Right cardiac atrium (tissue), 5 donors: ENCODE measurements at regions not wholly inside any gene's neighbourhood (a gene's known extent, or its start where the extent isn't known, plus 50 kb on each side); places are given as distances from the start of the nearest gene placed in this dataset.

Source experiments
- ATAC-seq, 2 donors: fragments of 200-7000 bp; cut with Tn5 transposase; one replicate each; pipeline versions ENCODE4 v1.8.0 to v1.9.1; 2020; ENCODE audit warnings: moderate library complexity in 2 of 2, mild to moderate bottlenecking in 1 of 2
- DNase-seq, 3 donors: peaks; one replicate each; pipeline ENCODE4 v3.0.0-alpha.2; 2020
- H3K27ac ChIP-seq: one replicate; pipeline ENCODE4 v1.5.1; 2013; ENCODE audit warnings: mild to moderate bottlenecking, low read length, control low read depth, moderate library complexity
- H3K27me3 ChIP-seq: one replicate; pipeline ENCODE4 v1.6.1; 2013; ENCODE audit not compliant: control insufficient read depth, insufficient read depth
- H3K4me1 ChIP-seq: one replicate; pipeline ENCODE4 v1.6.1; 2013; ENCODE audit warnings: low read length; ENCODE audit not compliant: control insufficient read depth, insufficient read depth
- H3K4me3 ChIP-seq: one replicate; pipeline ENCODE4 v1.5.1; 2013; ENCODE audit warnings: low read length, control low read depth
- H3K9me3 ChIP-seq: one replicate; pipeline ENCODE4 v1.6.1; 2013; ENCODE audit warnings: low read length; ENCODE audit not compliant: control insufficient read depth
- WGBS: extraction: QIAGEN DNeasy Blood & Tissue Kit; methylation state at CpG from one replicate; pipeline ENCODE4 v1.1.7; 2013; 5-methylcytosine and 5-hydroxymethylcytosine counted together
- intact Hi-C, 4 donors: fragments of 100-400 bp; cut with DNase I; formaldehyde crosslinking; loops; one replicate each; pipeline versions ENCODE4 v1.11.0 to v1.14.0; 2022 to 2023
- donor health status: healthy with polysubstance abuse.
- donor health status: DM: no; HTN: yes; CAD: no.
- donor health status: DM: no; HTN: no; CAD: no.
- donor health status: DM: no; HTN: yes; CAD: no; lungs with severe emphysema.
- donor health status: DM: yes; HTN: yes; CAD: no.

DNA sequence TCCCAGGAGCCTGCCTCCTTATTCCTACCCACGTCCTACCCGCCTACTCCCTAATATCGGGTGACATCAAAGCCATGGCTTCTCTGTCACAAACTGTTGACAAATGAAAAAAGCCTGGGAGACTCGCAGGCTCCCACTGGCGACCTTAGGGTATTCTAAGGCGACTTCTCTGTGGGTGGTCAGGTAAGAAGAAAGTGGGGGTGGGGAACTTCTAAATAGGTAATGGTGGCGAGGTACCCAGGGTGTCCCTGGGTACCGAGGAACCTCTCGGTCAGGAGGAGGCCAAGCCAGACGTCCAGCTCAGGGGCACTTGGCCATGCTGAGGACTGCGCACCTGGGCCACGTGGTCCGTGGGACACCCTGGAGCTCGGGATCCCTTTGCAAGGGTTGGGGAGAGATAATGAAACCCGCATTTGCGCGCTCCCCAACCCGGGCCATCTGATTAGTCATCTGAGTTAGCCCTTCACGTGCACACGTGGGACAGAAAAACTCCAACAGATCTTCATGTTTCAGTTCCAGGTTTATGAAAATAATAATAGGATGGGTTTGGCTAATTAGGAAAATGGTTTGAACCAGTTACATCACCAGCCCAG lies 78.2 kb downstream of the NR2F2 start:
- no peak for DNase-seq
- H3K27ac ChIP-seq: no peak overlapping the region
- intact Hi-C loops: no loop called here
- H3K4me1 ChIP-seq: peaks cover 3% of the 10 kb centered on the region
- 33% methylated on average over 20 of the region's 20 CpGs for WGBS
- H3K4me3 ChIP-seq: peak overlapping the region; percentile 70
- no peaks in the 10 kb centered on the region for H3K9me3 ChIP-seq
- H3K27me3 ChIP-seq: no peaks in the 10 kb centered on the region
- ATAC-seq: no peak

DNA sequence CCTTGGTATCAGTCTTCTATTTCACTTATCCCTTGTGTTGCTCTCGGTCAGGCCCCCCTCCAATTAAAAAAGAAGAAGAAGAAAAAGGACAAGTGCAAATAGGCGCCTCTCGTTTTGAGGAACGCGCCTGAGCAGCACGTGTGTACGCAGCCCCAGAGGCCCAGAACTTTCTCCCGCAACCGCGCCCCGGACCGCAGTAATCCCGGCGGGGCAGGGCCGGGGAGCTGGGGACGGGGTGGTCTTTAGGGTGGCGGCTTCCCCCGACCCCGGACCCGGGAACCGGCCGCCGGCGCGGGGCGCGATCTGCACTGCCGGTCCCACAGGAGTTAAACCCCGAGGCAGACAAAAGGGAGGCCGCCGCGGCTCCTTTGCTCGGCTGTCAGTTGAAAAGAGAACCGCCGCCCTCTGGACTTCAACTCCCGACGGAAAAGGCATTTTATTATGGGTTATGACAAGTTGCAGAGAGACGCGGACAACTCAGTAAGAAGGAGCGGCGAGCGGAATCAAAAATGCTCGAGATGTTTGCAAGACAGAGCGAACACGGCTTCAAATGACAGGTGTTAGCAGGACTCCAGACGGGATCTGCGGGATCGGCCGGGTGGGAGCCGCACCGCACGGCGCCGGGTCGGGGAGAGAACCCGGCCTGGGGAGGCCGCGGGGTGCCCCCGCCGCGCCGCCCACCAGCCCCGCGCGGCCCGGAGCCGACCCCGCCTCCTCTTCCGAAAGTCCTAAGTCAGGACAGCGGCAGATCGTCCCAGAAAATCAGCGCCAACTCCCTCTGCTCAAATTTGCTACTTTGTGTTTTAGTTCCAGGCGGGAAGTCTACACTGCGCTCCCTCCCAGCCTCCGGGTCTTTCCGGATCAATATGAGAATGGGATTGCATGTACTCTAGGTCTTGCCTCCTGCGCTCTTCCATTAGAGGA lies 79.0 kb downstream of the NR2F2 start:
- no peak for ATAC-seq
- no peak for DNase-seq
- H3K27me3 ChIP-seq: no peaks in the 10 kb centered on the region
- H3K27ac ChIP-seq: no peak overlapping the region
- 3% methylated on average over 77 of the region's 77 CpGs for WGBS
- H3K4me3 ChIP-seq: peak overlapping the region; percentile 70
- H3K4me1 ChIP-seq: peaks cover 3% of the 10 kb centered on the region
- intact Hi-C loops: loop anchor here in 2 of 4 donors (5.0 to 10.0 kb wide), 2 partner anchors 45 to 47 kb away; no protein-coding TSS in a partner anchor
- H3K9me3 ChIP-seq: no peaks in the 10 kb centered on the region

DNA sequence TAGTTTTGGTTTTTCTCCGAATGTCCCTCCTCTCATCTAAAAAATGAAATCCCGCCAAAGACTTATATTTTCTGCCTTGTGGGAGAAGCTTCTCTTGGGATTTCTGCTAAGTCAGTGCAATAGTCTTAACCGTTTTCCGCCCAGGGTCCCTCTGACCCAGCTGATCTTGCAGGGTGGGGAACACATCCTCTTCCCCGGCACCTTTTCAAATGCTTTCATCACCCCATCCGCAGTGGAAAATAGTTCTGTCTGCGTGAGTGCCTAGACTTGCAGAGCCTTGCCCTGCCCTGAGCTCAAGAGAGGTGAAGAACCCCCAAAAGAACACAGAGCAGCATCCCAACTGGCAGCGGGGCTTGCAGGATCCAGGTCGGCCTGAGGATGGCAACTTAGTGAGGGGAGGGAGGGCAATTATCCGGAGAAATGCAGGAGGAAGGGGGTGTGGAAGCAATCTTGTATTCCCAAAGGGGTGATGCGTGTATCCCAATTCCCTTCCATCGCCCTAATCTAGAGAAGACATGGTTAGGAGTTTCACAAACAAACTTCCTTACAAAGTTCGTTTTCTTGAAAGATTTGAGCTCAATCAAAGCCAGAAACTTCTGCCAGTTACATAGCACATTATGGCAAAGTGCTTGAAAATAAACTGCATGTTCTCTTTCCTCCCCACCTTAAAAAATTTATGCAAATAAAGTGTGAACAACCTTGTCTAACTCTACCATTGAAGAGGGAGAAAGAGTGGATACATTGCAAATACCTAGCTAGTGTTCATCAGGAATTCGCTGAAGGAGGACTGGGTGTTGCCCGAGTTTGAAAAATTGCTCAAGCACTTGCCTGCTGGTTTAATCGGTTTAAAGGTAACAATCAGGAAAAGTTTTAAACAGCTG lies 79.9 kb downstream of the NR2F2 start:
- Histone ChIP-seq H3K27me3 (no peaks in the 10 kb centered on the region), H3K4me3 (peak overlapping the region; percentile 70), H3K27ac (no peak overlapping the region), H3K4me1 (peaks cover 3% of the 10 kb centered on the region), H3K9me3 (no peaks in the 10 kb centered on the region)
- DNase-seq: no peak
- 29% methylated on average over 16 of the region's 16 CpGs for WGBS
- ATAC-seq: no peak
- intact Hi-C loops: loop anchor here in 2 of 4 donors (5.0 to 10.0 kb wide), 2 partner anchors 46 to 48 kb away; no protein-coding TSS in a partner anchor

DNA sequence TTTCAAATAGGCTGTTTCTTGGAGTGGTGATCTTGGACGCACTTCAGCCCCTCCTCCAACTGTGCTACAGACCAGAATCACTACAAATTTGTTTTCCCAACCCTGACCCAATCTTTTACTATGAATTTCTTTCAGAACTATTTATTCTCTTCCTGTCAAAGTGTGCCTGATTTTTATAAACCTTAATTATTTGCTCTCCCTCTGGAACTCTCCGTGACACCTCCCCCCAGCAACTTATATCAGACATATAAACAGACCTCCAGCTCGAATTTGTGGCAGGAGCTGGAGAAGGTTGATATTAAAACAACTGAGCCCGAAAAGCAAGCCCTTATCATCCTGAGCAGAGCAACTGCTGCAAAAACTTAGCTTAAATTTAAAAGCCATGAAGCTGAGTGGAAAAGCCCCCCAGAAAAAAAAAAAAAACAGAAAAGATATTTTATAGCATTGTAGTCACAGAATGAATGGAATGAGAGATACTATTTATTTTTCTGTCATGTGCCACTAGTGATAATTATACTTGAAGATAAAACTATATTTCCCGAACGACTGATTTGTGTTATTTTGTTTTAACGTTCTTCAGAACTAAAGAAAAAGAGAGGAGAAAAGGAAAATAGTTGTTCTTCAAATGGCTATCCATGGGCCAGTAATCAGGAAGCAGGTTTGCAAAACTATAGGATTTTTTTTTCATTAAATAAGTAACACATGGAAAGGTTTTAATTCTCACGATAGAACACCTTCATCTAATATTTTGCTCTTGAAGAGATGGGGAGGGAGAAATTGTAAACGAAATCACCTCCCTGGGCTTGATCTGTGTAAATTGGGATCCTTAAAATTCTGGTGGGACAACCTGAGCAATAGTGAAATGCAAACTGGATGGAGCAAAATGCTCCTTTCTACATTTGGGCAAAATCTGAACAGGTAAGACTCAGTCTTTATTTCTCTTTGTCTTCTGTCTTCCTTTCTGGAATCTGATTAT lies 80.8 kb downstream of the NR2F2 start:
- Histone ChIP-seq H3K4me3 (no peak overlapping the region), H3K27ac (no peak overlapping the region), H3K9me3 (no peaks in the 10 kb centered on the region), H3K27me3 (no peaks in the 10 kb centered on the region), H3K4me1 (peaks cover 3% of the 10 kb centered on the region)
- ATAC-seq: no peak
- DNase-seq: no peak
- intact Hi-C loops: loop anchor here in 2 of 4 donors (5.0 to 10.0 kb wide), 2 partner anchors 47 to 49 kb away; no protein-coding TSS in a partner anchor
- 41% methylated on average over 9 of the region's 9 CpGs for WGBS

DNA sequence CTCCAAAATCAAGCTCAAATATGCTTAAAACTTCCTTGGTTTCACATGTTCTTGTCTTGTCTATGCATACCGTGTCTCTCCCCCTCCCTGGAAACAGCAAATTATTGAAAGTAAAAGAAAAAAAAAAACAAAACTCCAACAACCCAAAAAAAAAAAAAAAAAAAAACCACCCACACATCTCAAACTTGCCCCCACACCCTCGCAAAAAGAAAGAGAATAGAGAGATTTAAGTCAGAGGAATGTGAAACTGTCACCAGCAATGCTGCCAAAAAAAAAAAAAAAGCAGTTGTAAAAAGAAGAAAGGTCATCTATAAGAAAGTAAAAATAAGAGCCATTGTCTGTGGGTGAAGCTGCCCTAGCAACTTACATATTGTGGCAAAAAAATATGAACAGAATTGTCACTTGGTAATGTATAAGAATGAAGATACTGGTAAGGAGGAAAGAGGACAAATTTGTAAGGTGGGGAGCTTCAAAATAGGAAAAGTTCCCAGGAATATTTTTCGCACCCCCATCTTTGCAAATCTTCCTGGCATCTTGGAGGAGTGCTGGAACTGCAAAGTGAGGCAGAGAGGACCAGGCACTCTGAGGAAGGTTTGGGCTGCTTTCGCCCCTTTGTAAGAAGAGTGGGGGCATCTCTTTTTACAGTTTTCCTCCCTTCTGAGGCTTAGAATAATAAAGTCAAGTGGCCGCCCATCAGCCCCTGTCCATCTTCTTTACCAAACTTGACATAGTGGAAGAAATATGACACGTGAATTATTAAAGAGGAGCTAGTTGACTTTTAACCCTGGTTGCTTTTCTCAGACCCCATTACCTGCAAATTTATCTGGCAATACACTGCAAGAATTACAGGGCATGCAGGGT lies 81.8 kb downstream of the NR2F2 start:
- H3K27me3 ChIP-seq: no peaks in the 10 kb centered on the region

DNA sequence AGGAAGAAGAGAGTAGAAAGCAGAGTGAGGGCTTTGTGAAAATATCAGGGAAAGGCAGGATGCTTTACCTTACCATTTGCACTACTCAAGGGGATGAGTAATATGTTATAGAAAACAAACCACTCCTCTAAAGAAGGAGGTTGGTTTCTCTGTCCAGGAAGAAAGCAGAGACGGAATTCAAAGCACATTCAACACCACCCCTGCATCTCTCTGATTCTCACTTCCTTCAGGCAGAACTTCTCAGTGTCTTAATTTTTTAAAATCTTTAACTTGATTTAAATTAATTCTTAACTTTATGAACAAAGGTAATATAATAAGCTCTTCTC lies 82.4 kb downstream of the NR2F2 start:
- no peaks in the 10 kb centered on the region for H3K27me3 ChIP-seq
- ATAC-seq (no peak), DNase-seq (no peak)
- H3K27ac ChIP-seq: no peak overlapping the region
- whole genome bisulfite sequencing: 49% methylated on average over 1 of the region's 1 CpG
- H3K4me3 ChIP-seq: no peak overlapping the region
- intact Hi-C loops: loop anchor here in 2 of 4 donors (5.0 to 10.0 kb wide), 2 partner anchors 48 to 51 kb away; no protein-coding TSS in a partner anchor
- H3K9me3 ChIP-seq: no peaks in the 10 kb centered on the region
- peaks cover 3% of the 10 kb centered on the region for H3K4me1 ChIP-seq

More for the DNA sequence above, 81.8 kb downstream of the NR2F2 start:
- H3K9me3 ChIP-seq: no peaks in the 10 kb centered on the region
- H3K27ac ChIP-seq: no peak overlapping the region
- intact Hi-C loops: loop anchor here in 2 of 4 donors (5.0 to 10.0 kb wide), 2 partner anchors 47 to 50 kb away; no protein-coding TSS in a partner anchor
- ATAC-seq (no peak), DNase-seq (no peak)
- no peak overlapping the region for H3K4me3 ChIP-seq
- H3K4me1 ChIP-seq: peaks cover 3% of the 10 kb centered on the region
- 66% methylated on average over 6 of the region's 6 CpGs for WGBS

DNA sequence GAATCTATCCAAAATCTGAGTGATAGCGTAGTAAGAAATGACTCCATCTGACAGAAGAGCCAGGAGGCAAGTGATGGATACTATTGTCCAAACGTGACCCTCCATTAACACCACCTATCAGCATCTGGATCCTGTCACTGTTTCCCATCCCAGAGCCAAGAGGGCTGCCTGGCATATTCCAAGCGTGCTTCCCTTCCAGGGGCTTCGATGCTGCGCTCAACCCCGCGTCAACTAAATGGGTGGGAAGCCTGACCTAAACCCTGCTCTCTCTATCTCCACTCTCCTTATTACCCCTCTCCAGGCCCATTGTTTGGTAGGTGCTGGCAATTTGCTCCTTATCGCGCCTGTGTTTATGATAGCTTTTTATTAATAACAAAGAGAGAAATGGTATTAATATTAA lies 83.2 kb downstream of the NR2F2 start:
- no peak for ATAC-seq
- no peak for DNase-seq
- no peak overlapping the region for H3K27ac ChIP-seq
- no peaks in the 10 kb centered on the region for H3K9me3 ChIP-seq
- no peak overlapping the region for H3K4me3 ChIP-seq
- H3K27me3 ChIP-seq: no peaks in the 10 kb centered on the region
- H3K4me1 ChIP-seq: peaks cover 3% of the 10 kb centered on the region
- WGBS: 50% methylated on average over 9 of the region's 9 CpGs
- intact Hi-C loops: loop anchor here in 2 of 4 donors (5.0 to 10.0 kb wide), 2 partner anchors 49 to 51 kb away; no protein-coding TSS in a partner anchor

DNA sequence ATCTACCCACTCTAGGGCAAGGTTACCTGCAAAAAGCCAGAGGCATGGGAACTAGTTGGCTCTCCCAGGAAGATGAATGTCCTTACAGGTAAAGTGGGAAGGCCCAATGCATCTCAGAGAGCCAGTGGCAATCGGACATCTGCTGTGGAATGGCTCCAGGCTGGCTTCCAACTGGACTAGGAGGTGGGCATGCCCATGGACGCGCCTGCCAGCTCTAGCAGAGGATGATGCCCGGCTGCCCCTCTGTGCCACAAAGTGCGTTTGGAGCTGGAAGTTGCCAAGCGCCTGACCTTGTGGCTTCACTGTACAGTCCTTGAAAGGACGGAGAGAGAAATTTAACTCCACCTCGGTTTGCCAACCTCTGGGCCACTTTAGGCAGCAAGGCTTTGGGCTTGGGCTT lies 84.4 kb downstream of the NR2F2 start:
- Histone ChIP-seq H3K27me3 (no peaks in the 10 kb centered on the region), H3K9me3 (no peaks in the 10 kb centered on the region), H3K27ac (no peak overlapping the region), H3K4me3 (no peak overlapping the region), H3K4me1 (no peaks in the 10 kb centered on the region)
- ATAC-seq (no peak), DNase-seq (no peak)
- 46% methylated on average over 8 of the region's 8 CpGs for WGBS
- intact Hi-C loops: loop anchor here in 2 of 4 donors (5.0 to 10.0 kb wide), 2 partner anchors 50 to 53 kb away; no protein-coding TSS in a partner anchor

DNA sequence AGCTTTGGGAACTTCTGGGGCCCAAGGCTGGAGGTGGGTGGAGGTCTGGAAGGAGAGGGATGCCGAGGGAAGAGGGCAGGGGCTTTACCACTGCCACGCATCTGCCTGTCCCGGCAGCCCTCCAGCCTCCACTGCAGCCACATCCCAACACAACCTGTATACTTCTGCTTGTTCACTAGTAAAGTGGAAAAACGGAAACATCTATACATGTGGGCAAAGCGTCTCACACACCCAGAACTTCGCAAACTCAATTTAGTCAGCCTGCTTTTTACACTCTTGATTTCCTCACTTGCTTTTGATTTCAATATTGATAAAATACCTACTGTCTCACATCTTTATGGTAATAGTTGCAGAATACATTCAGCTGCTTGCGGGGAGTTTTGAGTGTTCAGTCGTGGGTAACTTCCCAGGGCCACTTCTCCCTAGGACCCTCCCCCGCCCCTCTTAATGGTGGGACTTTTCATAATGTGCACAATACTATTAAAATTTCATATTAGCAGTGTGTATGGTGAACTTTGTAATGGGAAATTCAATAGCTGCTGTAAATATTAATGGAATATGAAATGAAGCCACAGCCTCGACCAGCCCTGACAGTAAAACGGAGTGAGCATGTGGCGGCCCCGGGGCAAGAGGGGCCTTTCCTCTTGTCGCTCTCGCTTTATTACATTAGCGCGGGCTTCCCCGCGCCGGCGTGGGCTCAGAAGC lies 85.2 kb downstream of the NR2F2 start:
- H3K4me3 ChIP-seq: no peak overlapping the region
- H3K27ac ChIP-seq: no peak overlapping the region
- intact Hi-C loops: loop anchor here in 1 of 4 donors (10.0 kb wide), 1 partner anchor 51 kb away; no protein-coding TSS in a partner anchor
- ATAC-seq: no peak
- no peaks in the 10 kb centered on the region for H3K4me1 ChIP-seq
- no peaks in the 10 kb centered on the region for H3K9me3 ChIP-seq
- DNase-seq: no peak
- 52% methylated on average over 21 of the region's 21 CpGs for WGBS
- H3K27me3 ChIP-seq: no peaks in the 10 kb centered on the region
